GM12892 (cell line): ENCODE measurements at regions not wholly inside any gene's neighbourhood (a gene's known extent, or its start where the extent isn't known, plus 50 kb on each side); places are given as distances from the start of the nearest gene placed in this dataset.

Source experiments
- POLR2A ChIP-seq: IDR thresholded peaks from 2 replicates; pipeline ENCODE4 v1.6.1; 2011; ENCODE audit warnings: low read depth, low read length, control low read depth
- POLR2AphosphoS5 ChIP-seq: IDR thresholded peaks from 2 replicates; pipeline ENCODE4 v1.6.1; 2011; ENCODE audit warnings: low read depth, low read length, control low read depth
- TAF1 ChIP-seq: IDR thresholded peaks from 2 replicates; pipeline ENCODE4 v1.6.1; 2011; ENCODE audit warnings: low read depth, mild to moderate bottlenecking, control low read depth, low read length, borderline replicate concordance

GRCh38 chr16:64657316-64658011, 464.4 kb downstream of the CDH11 start:
- TF ChIP-seq POLR2AphosphoS5 (no peak), POLR2A (no peak), TAF1 (no peak)
